GM19395 (cell line): ENCODE measurements at regions not wholly inside any gene's neighbourhood (a gene's known extent, or its start where the extent isn't known, plus 50 kb on each side); places are given as distances from the start of the nearest gene placed in this dataset.

Experiments used
- ATAC-seq: cut with Tn5 transposase; IDR thresholded peaks from one replicate; pipeline ENCODE4 v1.9.1; 2021; ENCODE audit warnings: mild to moderate bottlenecking, moderate library complexity; ENCODE audit not compliant: unreplicated experiment

- no peak for ATAC-seq
These were observed 135.1 kb upstream of the SEL1L start for GRCh38 chr14:81668626-81669274.

- ATAC-seq = no peak
These were observed 135.7 kb upstream of the SEL1L start for GRCh38 chr14:81669308-81669707.

GRCh38 chr14:81673930-81674329, 140.3 kb upstream of the SEL1L start:
- no peak for ATAC-seq

GRCh38 chr14:81676395-81676794, 142.7 kb upstream of the SEL1L start:
- no peak for ATAC-seq

- no peak for ATAC-seq
These were observed 143.2 kb upstream of the SEL1L start for GRCh38 chr14:81676879-81677278.

GRCh38 chr14:81677736-81678135, 144.1 kb upstream of the SEL1L start:
- no peak for ATAC-seq

- no peak for ATAC-seq
These were observed 145.6 kb upstream of the SEL1L start for GRCh38 chr14:81679226-81679625.

- ATAC-seq = no peak
These were observed 147.9 kb upstream of the SEL1L start for GRCh38 chr14:81681541-81681940.

- no peak for ATAC-seq
These were observed 148.5 kb upstream of the SEL1L start for GRCh38 chr14:81682134-81682533.

- no peak for ATAC-seq
These were observed 149.0 kb upstream of the SEL1L start for GRCh38 chr14:81682701-81683100.

- no peak for ATAC-seq
These were observed 151.0 kb upstream of the SEL1L start for GRCh38 chr14:81684696-81685095.

- ATAC-seq = no peak
These were observed 152.9 kb upstream of the SEL1L start for GRCh38 chr14:81686512-81686911.

- ATAC-seq = no peak
These were observed 158.3 kb upstream of the SEL1L start for GRCh38 chr14:81691931-81692330.

GRCh38 chr14:81694419-81694818, 160.8 kb upstream of the SEL1L start:
- ATAC-seq = no peak

GRCh38 chr14:81709681-81710080, 176.0 kb upstream of the SEL1L start:
- ATAC-seq = no peak

- ATAC-seq = no peak
These were observed 176.7 kb upstream of the SEL1L start for GRCh38 chr14:81710232-81710845.

GRCh38 chr14:81715731-81716130, 182.1 kb upstream of the SEL1L start:
- no peak for ATAC-seq

- ATAC-seq = no peak
These were observed 183.3 kb upstream of the SEL1L start for GRCh38 chr14:81716953-81717352.

- no peak for ATAC-seq
These were observed 190.3 kb upstream of the SEL1L start for GRCh38 chr14:81723956-81724355.

GRCh38 chr14:81727218-81727617, 193.6 kb upstream of the SEL1L start:
- no peak for ATAC-seq

- ATAC-seq = no peak
These were observed 194.8 kb upstream of the SEL1L start for GRCh38 chr14:81728447-81728846.

GRCh38 chr14:81729622-81730021, 196.0 kb upstream of the SEL1L start:
- no peak for ATAC-seq

GRCh38 chr14:81737938-81738337, 204.3 kb upstream of the SEL1L start:
- ATAC-seq = no peak
